ENCODE measurements at regions not wholly inside any gene's neighbourhood (a gene's known extent, or its start where the extent isn't known, plus 50 kb on each side); places are given as distances from the start of the nearest gene placed in this dataset.

- TF ChIP-seq PBX3 (IDR thresholded peaks at IDR 0.05), result peak; percentile 98
- TF ChIP-seq FOSL2 (IDR thresholded peaks at IDR 0.05; ENCODE audit: borderline replicate concordance, low read depth), result peak; percentile 86
Observed at GRCh38 chr6:108736832-108737231, 111.4 kb upstream of the ARMC2 start (continued).

- Histone ChIP-seq H3K9ac (peak overlapping the region; percentile 48; the same call in 1 of the 2 replicates), H3K9me2 (no peaks in the 10 kb centered on the region), H3K4me2 (peak overlapping the region; percentile 65), H3K4me1 (ENCODE audit: control insufficient read depth in 1 of 2, insufficient read depth in 2 of 2, low read depth in 1 of 2, low read length in 1 of 2) (peaks cover 12 to 19% of the 10 kb centered on the region in 2 experiments; a peak in 3 of 4 replicates), H4K20me1 (ENCODE audit: insufficient read depth) (no peaks in the 10 kb centered on the region), H3K27ac (ENCODE audit: low read depth in 2 of 2, low read length in 1 of 2) (peak overlapping the region; percentile 58 to 90; a peak in 3 of 4 replicates), H3K36me3 (replicated peaks in 1 of 2; ENCODE audit: control insufficient read depth in 1 of 2, insufficient read depth in 2 of 2, low read length in 1 of 2) (no peaks in the 10 kb centered on the region), H3K79me2 (ENCODE audit: insufficient read depth) (no peaks in the 10 kb centered on the region), H3K4me3 (ENCODE audit: low read depth in 2 of 2, low read length in 1 of 2) (peak overlapping the region in 1 of 2 experiments; percentile 44; a peak in 2 of 4 replicates), H2AFZ (ENCODE audit: low read depth) (peak overlapping the region; percentile 81; the same call in 1 of the 2 replicates), H3F3A (replicated peaks; ENCODE audit: insufficient read depth) (peaks cover 16% of the 10 kb centered on the region), H3K27me3 (ENCODE audit: insufficient read depth) (no peaks in the 10 kb centered on the region), H3K9me3 (no peaks in the 10 kb centered on the region)
- no peak for DNase-seq
- POLR2A ChIA-PET, result no interaction called here
- CTCF ChIA-PET, result no interaction called here
- WGBS (ENCODE audit: low lambda C conversion rate), result 54% methylated on average over 18 of the region's 18 CpGs
- TF ChIP-seq ELF1 (IDR thresholded peaks at IDR 0.05) (peak; percentile 74), ZBTB33 (IDR thresholded peaks at IDR 0.05; ENCODE audit: borderline replicate concordance, low read depth) (peak; percentile 63; the same call in 1 of the 2 replicates), SIN3A (IDR thresholded peaks at IDR 0.05; ENCODE audit: borderline replicate concordance, low read depth, low read length) (peak; percentile 26; the same call in 1 of the 2 replicates), RFX5 (IDR thresholded peaks at IDR 0.05; ENCODE audit: low read length) (no peak), RXRA (IDR thresholded peaks at IDR 0.05; ENCODE audit: borderline replicate concordance, low read depth) (no peak), NFIC (IDR thresholded peaks at IDR 0.05; ENCODE audit: borderline replicate concordance) (peak; percentile 65), GATA2 (CRISPR knock-in tag; IDR thresholded peaks at IDR 0.05) (no peak), GABPA (IDR thresholded peaks at IDR 0.05; ENCODE audit: low read depth) (0 out of 2 replicates have a peak, but pooled peaks have one; percentile 23), JUND (IDR thresholded peaks at IDR 0.05) (peak; percentile 88), USF1 (IDR thresholded peaks at IDR 0.05; ENCODE audit: borderline replicate concordance, low read depth) (no peak), MAX (IDR thresholded peaks at IDR 0.05; ENCODE audit: low read depth) (peak; percentile 72), EP300 (IDR thresholded peaks at IDR 0.05; ENCODE audit: borderline replicate concordance in 1 of 2, low read depth in 1 of 2, low read length in 1 of 2) (peak in 1 of 2 experiments; percentile 68; a peak in 1 of 4 replicates), TEAD4 (IDR thresholded peaks at IDR 0.05; ENCODE audit: borderline replicate concordance, insufficient read depth) (0 out of 2 replicates have a peak, but pooled peaks have one; percentile 15), EZH2phosphoT487 (IDR thresholded peaks at IDR 0.05; ENCODE audit: borderline replicate concordance, low read depth) (no peak), RCOR1 (IDR thresholded peaks at IDR 0.05; ENCODE audit: low read length) (no peak), TAF1 (IDR thresholded peaks at IDR 0.05; ENCODE audit: borderline replicate concordance, low read depth, low read length) (no peak), FOSL2 (IDR thresholded peaks at IDR 0.05; ENCODE audit: borderline replicate concordance, low read depth) (peak; percentile 85; the same call in 1 of the 2 replicates), FOXM1 (IDR thresholded peaks at IDR 0.05; ENCODE audit: low read depth) (0 out of 2 replicates have a peak, but pooled peaks have one; percentile 40)
- TF ChIP-seq, protein P1, sequence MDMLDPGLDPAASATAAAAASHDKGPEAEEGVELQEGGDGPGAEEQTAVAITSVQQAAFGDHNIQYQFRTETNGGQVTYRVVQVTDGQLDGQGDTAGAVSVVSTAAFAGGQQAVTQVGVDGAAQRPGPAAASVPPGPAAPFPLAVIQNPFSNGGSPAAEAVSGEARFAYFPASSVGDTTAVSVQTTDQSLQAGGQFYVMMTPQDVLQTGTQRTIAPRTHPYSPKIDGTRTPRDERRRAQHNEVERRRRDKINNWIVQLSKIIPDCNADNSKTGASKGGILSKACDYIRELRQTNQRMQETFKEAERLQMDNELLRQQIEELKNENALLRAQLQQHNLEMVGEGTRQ (IDR thresholded peaks at IDR 0.05; ENCODE audit: borderline replicate concordance, low read depth, low read length), result no peak
- TF ChIP-seq, protein P2, sequence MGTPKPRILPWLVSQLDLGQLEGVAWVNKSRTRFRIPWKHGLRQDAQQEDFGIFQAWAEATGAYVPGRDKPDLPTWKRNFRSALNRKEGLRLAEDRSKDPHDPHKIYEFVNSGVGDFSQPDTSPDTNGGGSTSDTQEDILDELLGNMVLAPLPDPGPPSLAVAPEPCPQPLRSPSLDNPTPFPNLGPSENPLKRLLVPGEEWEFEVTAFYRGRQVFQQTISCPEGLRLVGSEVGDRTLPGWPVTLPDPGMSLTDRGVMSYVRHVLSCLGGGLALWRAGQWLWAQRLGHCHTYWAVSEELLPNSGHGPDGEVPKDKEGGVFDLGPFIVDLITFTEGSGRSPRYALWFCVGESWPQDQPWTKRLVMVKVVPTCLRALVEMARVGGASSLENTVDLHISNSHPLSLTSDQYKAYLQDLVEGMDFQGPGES (IDR thresholded peaks at IDR 0.05; ENCODE audit: low read depth, low read length), result no peak
Observed at GRCh38 chr6:108737594-108738546, 110.4 kb upstream of the ARMC2 start.
